GM19395 (cell line): ENCODE measurements at regions not wholly inside any gene's neighbourhood (a gene's known extent, or its start where the extent isn't known, plus 50 kb on each side); places are given as distances from the start of the nearest gene placed in this dataset.
A peak's percentile ranks its signal among the peaks of the same experiment; 100 is the strongest.
"Not testable (repeated sequence)": the region's sequence is repeated elsewhere in the genome, so short reads cannot be mapped to it uniquely, and the experiment has no call there.

Experiments
- ATAC-seq: cut with Tn5 transposase; IDR thresholded peaks from one replicate; pipeline ENCODE4 v1.9.1; 2021; ENCODE audit warnings: mild to moderate bottlenecking, moderate library complexity; ENCODE audit not compliant: unreplicated experiment

- no peak for ATAC-seq
Measured at GRCh38 chr6:74534465-74535211, 671.2 kb downstream of the COL12A1 start.

- no peak for ATAC-seq
Measured at GRCh38 chr6:74519163-74519562, 686.7 kb downstream of the COL12A1 start.

- ATAC-seq, result no peak
Measured at GRCh38 chr6:74518035-74518434, 687.8 kb downstream of the COL12A1 start.

- ATAC-seq, result no peak
Measured at GRCh38 chr6:74510878-74511277, 695.0 kb downstream of the COL12A1 start.

- ATAC-seq, result no peak
Measured at GRCh38 chr6:74507649-74508048, 698.2 kb downstream of the COL12A1 start.

GRCh38 chr6:74505391-74505790 lies 700.5 kb downstream of the COL12A1 start:
- ATAC-seq, result no peak

GRCh38 chr6:74504941-74505340 lies 700.9 kb downstream of the COL12A1 start:
- no peak for ATAC-seq

- no peak for ATAC-seq
Measured at GRCh38 chr6:74492587-74492986, 713.3 kb downstream of the COL12A1 start.

- peak; percentile 71 for ATAC-seq
Measured at GRCh38 chr6:74491844-74492374, 713.9 kb downstream of the COL12A1 start.

GRCh38 chr6:74488726-74489125 lies 717.1 kb downstream of the COL12A1 start:
- ATAC-seq, result not testable (repeated sequence)

GRCh38 chr6:74482180-74482579 lies 723.7 kb downstream of the COL12A1 start:
- no peak for ATAC-seq

- no peak for ATAC-seq
Measured at GRCh38 chr6:74480561-74480960, 725.3 kb downstream of the COL12A1 start.

- ATAC-seq, result no peak
Measured at GRCh38 chr6:74479960-74480359, 725.9 kb downstream of the COL12A1 start.

GRCh38 chr6:74479420-74479819 lies 726.4 kb downstream of the COL12A1 start:
- ATAC-seq, result no peak

GRCh38 chr6:74474046-74474445 lies 731.8 kb downstream of the COL12A1 start:
- not testable (repeated sequence) for ATAC-seq

GRCh38 chr6:74468552-74468951 lies 737.3 kb downstream of the COL12A1 start:
- not testable (repeated sequence) for ATAC-seq

- ATAC-seq, result no peak
Measured at GRCh38 chr6:74467533-74468215, 738.2 kb downstream of the COL12A1 start.

- ATAC-seq, result no peak
Measured at GRCh38 chr6:74466572-74466971, 739.3 kb downstream of the COL12A1 start.

- ATAC-seq, result no peak
Measured at GRCh38 chr6:74459260-74459659, 746.6 kb downstream of the COL12A1 start.

- no peak for ATAC-seq
Measured at GRCh38 chr6:74458536-74458935, 747.3 kb downstream of the COL12A1 start.

- no peak for ATAC-seq
Measured at GRCh38 chr6:74455786-74456185, 750.1 kb downstream of the COL12A1 start.

GRCh38 chr6:74451953-74452352 lies 753.9 kb downstream of the COL12A1 start:
- ATAC-seq, result no peak
